Vagina (tissue), 2 donors: ENCODE measurements at regions not wholly inside any gene's neighbourhood (a gene's known extent, or its start where the extent isn't known, plus 50 kb on each side); places are given as distances from the start of the nearest gene placed in this dataset.
"Not testable (repeated sequence)": the region's sequence is repeated elsewhere in the genome, so short reads cannot be mapped to it uniquely, and the experiment has no call there.

Experiments used
- DNase-seq, 2 donors: peaks; one replicate each; pipeline ENCODE4 v3.0.0-alpha.2; 2017; ENCODE audit errors: extremely low spot score in 2 of 2
- H3K27ac ChIP-seq: fragments of 200-600 bp; sonication (generic); one replicate; pipeline ENCODE4 v1.5.1; 2019
- H3K27me3 ChIP-seq: fragments of 200-600 bp; sonication (generic); one replicate; pipeline ENCODE4 v1.5.1; 2019
- H3K36me3 ChIP-seq, 2 donors: fragments of 200-600 bp; sonication (generic); one replicate each; pipeline ENCODE4 v1.5.1; 2017 to 2019
- H3K4me1 ChIP-seq: fragments of 200-600 bp; sonication (generic); one replicate; pipeline ENCODE4 v1.5.1; 2019
- H3K4me3 ChIP-seq, 2 donors: fragments of 200-600 bp; sonication (generic); 1 replicate in 1 of 2; 2 replicates in 1 of 2; pipeline ENCODE4 v1.5.1; 2016 to 2019
- H3K9me3 ChIP-seq: fragments of 200-600 bp; sonication (generic); one replicate; pipeline ENCODE4 v1.5.1; 2019
- intact Hi-C: fragments of 100-400 bp; cut with DNase I; formaldehyde crosslinking; loops from one replicate; pipeline ENCODE4 v1.15.1; 2023

DNA sequence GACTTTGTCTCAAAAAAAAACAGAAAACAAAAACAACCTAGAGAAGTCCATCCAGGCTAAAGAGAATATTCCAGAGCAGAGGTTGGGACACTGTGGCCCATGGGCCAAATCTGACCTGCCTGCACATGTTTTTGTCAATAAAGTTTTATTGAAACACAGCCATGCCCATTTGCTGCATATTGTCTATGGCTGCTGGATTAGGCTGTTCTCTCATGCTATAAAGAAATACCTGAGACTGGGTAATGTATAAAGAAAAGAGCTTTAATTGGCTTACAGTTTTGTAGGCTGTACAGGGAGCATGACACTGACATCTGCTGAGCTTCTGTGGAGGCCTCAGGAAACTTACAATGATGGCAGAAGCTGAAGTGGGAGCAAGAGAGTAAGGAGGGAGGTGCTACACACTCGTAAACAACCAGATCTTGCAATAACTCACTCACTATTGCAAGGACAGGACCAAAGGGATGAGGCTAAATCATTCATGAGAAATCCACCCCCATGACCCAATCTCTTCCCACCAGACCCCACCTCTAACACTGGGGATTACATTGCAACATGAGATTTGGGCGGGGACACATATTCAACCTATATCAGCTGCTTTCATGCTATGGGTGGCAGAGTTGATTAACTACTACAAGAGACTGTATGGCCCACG is 122.5 kb upstream of the KRTAP5-11 start:
- DNase-seq, H3K4me1 ChIP-seq, H3K4me3 ChIP-seq, H3K27me3 ChIP-seq, H3K27ac ChIP-seq, H3K9me3 ChIP-seq, H3K36me3 ChIP-seq, intact Hi-C loops: not testable (repeated sequence)

GRCh38 chr11:71705738-71706432 is 123.2 kb upstream of the KRTAP5-11 start:
- H3K36me3 ChIP-seq, H3K27me3 ChIP-seq, H3K27ac ChIP-seq, H3K4me3 ChIP-seq, intact Hi-C loops, DNase-seq, H3K9me3 ChIP-seq: not testable (repeated sequence)
- H3K4me1 ChIP-seq: peaks cover 13% of the 10 kb centered on the region

GRCh38 chr11:71707083-71707482 is 124.4 kb upstream of the KRTAP5-11 start:
- H3K36me3 ChIP-seq, H3K4me3 ChIP-seq, intact Hi-C loops, H3K27ac ChIP-seq, H3K9me3 ChIP-seq, H3K27me3 ChIP-seq, DNase-seq: not testable (repeated sequence)
- peaks cover 13% of the 10 kb centered on the region for H3K4me1 ChIP-seq

DNA sequence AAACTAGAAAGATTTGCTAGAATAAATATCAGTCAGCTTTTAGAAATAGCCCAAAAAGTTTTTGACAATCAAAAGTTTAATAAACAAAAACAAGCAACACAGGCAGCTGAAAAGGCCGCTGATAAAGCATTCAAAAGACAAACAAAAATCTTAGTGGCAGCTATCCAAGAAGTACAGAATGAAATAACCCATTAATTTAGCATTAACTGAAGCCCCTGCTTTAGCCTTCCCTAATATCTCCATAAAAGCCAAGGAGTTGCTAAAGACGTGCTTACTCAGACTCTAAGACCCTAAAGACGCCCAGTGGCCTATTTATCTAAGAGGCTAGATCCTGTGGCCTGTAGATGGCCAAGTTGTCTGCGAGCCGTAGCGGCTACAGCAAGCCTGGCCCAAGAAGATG is 123.5 kb upstream of the DEFB108B start:
- DNase-seq, H3K27me3 ChIP-seq, H3K36me3 ChIP-seq, H3K9me3 ChIP-seq, intact Hi-C loops, H3K27ac ChIP-seq: not testable (repeated sequence)
- Histone ChIP-seq H3K4me1 (peaks cover 13% of the 10 kb centered on the region), H3K4me3 (peak overlapping the region in 1 of 2 donors; percentile 13)

GRCh38 chr11:71710171-71710671 is 122.8 kb upstream of the DEFB108B start:
- DNase-seq, H3K27ac ChIP-seq, intact Hi-C loops: not testable (repeated sequence)

DNA sequence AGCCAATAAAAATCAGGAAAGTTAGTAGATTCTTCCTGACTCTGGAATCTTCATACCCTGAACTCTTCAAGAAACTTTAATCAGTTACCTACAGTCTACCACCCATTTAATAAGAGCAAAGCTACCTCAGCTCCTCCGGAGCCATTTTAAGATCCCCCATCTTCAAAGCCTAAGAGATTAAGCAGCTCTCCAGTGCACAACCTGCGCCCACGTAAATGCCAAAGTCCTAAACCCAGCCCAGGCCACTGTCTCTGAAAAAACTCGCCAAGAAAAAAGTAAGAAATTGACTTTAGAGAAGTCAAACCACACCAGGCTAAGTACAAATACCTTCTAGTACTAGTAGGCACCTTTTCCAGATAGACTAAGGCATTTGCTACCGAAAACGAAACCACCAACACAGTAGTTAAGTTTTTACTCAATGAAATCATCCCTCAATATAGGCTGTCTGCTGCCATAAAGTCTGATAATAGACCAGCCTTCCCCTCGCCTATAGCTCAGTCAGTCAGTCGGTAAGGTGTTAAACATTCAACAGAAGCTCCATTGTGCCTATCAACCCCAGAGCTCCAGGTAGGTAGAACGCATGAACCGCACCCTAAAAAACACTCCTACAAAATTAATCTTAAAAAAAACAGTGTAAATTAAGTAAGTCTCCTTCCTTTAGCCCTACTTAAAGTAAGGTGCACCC is 122.2 kb upstream of the DEFB108B start:
- H3K9me3 ChIP-seq, intact Hi-C loops, H3K27ac ChIP-seq, H3K36me3 ChIP-seq, H3K27me3 ChIP-seq, DNase-seq: not testable (repeated sequence)
- Histone ChIP-seq H3K4me1 (peaks cover 13% of the 10 kb centered on the region), H3K4me3 (peak overlapping the region in 1 of 2 donors; percentile 13)

More at GRCh38 chr11:71710171-71710671, 122.8 kb upstream of the DEFB108B start:
- H3K9me3 ChIP-seq, H3K27me3 ChIP-seq, H3K36me3 ChIP-seq: not testable (repeated sequence)
- Histone ChIP-seq H3K4me3 (peak overlapping the region; percentile 6 to 13), H3K4me1 (peaks cover 13% of the 10 kb centered on the region)

DNA sequence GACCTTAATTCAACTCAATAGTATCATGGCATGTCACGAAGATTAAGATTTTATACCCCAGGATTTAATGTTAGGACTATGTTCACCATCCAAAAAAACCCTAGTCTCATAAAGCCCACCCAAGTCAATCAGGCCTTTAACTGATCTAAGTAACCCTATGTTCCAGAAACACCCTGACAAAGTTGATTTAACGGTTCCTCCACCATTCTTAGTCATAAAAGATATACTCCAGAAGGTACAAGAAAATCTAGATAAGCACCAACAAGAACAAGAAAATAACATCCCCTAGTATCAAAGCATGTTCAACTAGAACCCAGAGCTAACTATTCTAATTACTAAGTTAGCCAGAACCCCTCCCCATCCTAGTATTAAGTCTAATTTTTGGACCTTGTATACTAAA is 120.7 kb upstream of the DEFB108B start:
- H3K27me3 ChIP-seq, DNase-seq, H3K36me3 ChIP-seq, H3K27ac ChIP-seq, intact Hi-C loops, H3K9me3 ChIP-seq, H3K4me3 ChIP-seq: not testable (repeated sequence)
- peaks cover 13% of the 10 kb centered on the region for H3K4me1 ChIP-seq

- H3K4me1 ChIP-seq: peaks cover 13% of the 10 kb centered on the region
- H3K27ac ChIP-seq, intact Hi-C loops, H3K36me3 ChIP-seq, H3K4me3 ChIP-seq, H3K27me3 ChIP-seq, H3K9me3 ChIP-seq, DNase-seq: not testable (repeated sequence)
These were observed 120.2 kb upstream of the DEFB108B start for GRCh38 chr11:71712846-71713245.

DNA sequence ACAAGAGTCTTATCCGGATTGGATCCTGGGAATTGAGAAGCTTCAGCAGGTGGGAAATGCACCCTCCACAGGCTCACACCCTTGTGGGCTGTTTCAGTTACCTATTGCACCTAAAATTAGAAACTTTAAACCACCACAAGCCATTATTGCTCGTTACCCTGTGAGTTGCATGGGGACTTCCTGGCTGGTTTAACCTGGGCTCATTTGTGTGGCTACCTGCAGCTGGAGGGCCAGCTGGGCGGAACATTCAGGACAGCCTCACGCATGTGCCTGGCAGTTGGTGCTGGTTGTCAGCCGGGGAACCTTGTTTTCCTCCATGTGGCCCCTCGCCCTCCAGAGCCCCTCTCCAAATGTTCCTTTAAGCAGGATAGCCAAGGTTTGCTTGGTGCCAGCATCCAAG is 118.5 kb upstream of the DEFB108B start:
- not testable (repeated sequence) for H3K36me3 ChIP-seq, H3K27ac ChIP-seq
- H3K4me1 ChIP-seq: peaks cover 13% of the 10 kb centered on the region

DNA sequence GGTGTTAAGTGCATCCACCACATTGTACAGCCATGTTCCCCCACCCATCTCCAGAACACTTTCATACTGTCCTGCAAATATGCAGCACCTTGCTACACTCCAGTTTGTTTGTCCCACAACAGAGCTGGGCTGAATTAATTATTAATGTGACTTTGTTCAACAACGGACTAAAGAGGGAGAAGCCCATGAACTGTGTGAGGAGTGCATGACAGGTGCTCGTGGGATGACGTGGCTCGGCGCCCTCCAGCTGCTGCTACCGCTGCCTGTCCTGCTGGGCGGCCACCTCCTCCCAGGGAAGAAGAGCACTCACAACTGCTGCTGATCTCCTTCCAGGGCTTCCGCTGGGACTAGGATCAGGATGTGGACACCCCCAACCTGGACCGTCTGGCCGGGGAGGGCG is 111.2 kb upstream of the DEFB108B start:
- H3K4me3 ChIP-seq, H3K27me3 ChIP-seq, DNase-seq, H3K9me3 ChIP-seq, intact Hi-C loops, H3K36me3 ChIP-seq, H3K4me1 ChIP-seq, H3K27ac ChIP-seq: not testable (repeated sequence)

More for the DNA sequence above, 118.5 kb upstream of the DEFB108B start:
- H3K9me3 ChIP-seq, intact Hi-C loops, DNase-seq, H3K27me3 ChIP-seq, H3K4me3 ChIP-seq: not testable (repeated sequence)

- DNase-seq, H3K27me3 ChIP-seq, H3K4me1 ChIP-seq, H3K27ac ChIP-seq, H3K36me3 ChIP-seq, H3K9me3 ChIP-seq, H3K4me3 ChIP-seq, intact Hi-C loops: not testable (repeated sequence)
These were observed 109.0 kb upstream of the DEFB108B start for GRCh38 chr11:71723991-71724390.

DNA sequence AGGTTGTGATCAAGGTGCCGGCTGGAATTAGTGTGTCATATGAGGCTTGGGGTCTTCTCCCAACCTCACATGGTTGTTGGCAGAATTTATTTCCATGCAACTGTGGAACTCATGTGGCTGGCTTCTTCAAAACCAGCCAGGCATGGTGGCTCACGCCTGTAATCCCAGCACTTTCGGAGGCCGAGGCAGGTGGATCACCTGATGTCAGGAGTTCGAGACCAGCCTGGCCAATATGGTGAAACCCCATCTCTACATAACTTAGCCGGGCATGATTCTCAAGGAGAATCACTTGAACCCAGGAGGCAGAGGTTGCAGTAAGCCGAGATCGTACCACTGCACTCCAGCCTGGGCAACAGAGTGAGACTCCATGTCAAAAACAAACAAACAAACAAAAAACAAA is 102.3 kb upstream of the DEFB108B start:
- H3K4me1 ChIP-seq, H3K27ac ChIP-seq, intact Hi-C loops, DNase-seq, H3K9me3 ChIP-seq, H3K36me3 ChIP-seq, H3K27me3 ChIP-seq, H3K4me3 ChIP-seq: not testable (repeated sequence)
